NCI-H748 (cell line): ENCODE measurements at regions not wholly inside any gene's neighbourhood (a gene's known extent, or its start where the extent isn't known, plus 50 kb on each side); places are given as distances from the start of the nearest gene placed in this dataset.

Experiments used
- DNase-seq: peaks from one replicate; lab custom pipeline; 2025; ENCODE audit not compliant: unreplicated experiment; lab: John Stamatoyannopoulos, UW

- no peak for DNase-seq
These were observed 371.6 kb upstream of the RUNX1 start for GRCh38 chr21:35420656-35421055.

- DNase-seq, result no peak
These were observed 368.7 kb upstream of the RUNX1 start for GRCh38 chr21:35417762-35418161.

GRCh38 chr21:35416866-35417489, 367.9 kb upstream of the RUNX1 start:
- no peak for DNase-seq

- DNase-seq, result no peak
These were observed 365.5 kb upstream of the RUNX1 start for GRCh38 chr21:35414507-35415139.

- DNase-seq, result no peak
These were observed 365.0 kb upstream of the RUNX1 start for GRCh38 chr21:35414056-35414455.

GRCh38 chr21:35412231-35412630, 363.1 kb upstream of the RUNX1 start:
- DNase-seq, result no peak

- DNase-seq, result no peak
These were observed 362.3 kb upstream of the RUNX1 start for GRCh38 chr21:35411434-35411833.

GRCh38 chr21:35410656-35411055, 361.6 kb upstream of the RUNX1 start:
- DNase-seq, result no peak

GRCh38 chr21:35410123-35410522, 361.0 kb upstream of the RUNX1 start:
- DNase-seq, result no peak

GRCh38 chr21:35408401-35408800, 359.3 kb upstream of the RUNX1 start:
- DNase-seq, result no peak

- DNase-seq, result no peak
These were observed 357.5 kb upstream of the RUNX1 start for GRCh38 chr21:35406635-35407034.

- peak; percentile 35 for DNase-seq
These were observed 356.9 kb upstream of the RUNX1 start for GRCh38 chr21:35405981-35406380.

- DNase-seq, result no peak
These were observed 355.1 kb upstream of the RUNX1 start for GRCh38 chr21:35404247-35404646.

- no peak for DNase-seq
These were observed 353.0 kb upstream of the RUNX1 start for GRCh38 chr21:35402061-35402460.

- DNase-seq, result no peak
These were observed 352.4 kb upstream of the RUNX1 start for GRCh38 chr21:35401476-35401875.

GRCh38 chr21:35400233-35400939, 351.3 kb upstream of the RUNX1 start:
- DNase-seq, result peak; percentile 80

- no peak for DNase-seq
These were observed 350.6 kb upstream of the RUNX1 start for GRCh38 chr21:35399706-35400105.

- DNase-seq, result no peak
These were observed 350.0 kb upstream of the RUNX1 start for GRCh38 chr21:35399002-35399530.

- no peak for DNase-seq
These were observed 349.4 kb upstream of the RUNX1 start for GRCh38 chr21:35398346-35398982.

GRCh38 chr21:35397781-35398180, 348.7 kb upstream of the RUNX1 start:
- DNase-seq, result no peak

GRCh38 chr21:35396655-35397054, 347.6 kb upstream of the RUNX1 start:
- DNase-seq, result no peak

GRCh38 chr21:35395728-35396127, 346.6 kb upstream of the RUNX1 start:
- DNase-seq, result no peak
